NCI-H82 (cell line): ENCODE measurements at regions not wholly inside any gene's neighbourhood (a gene's known extent, or its start where the extent isn't known, plus 50 kb on each side); places are given as distances from the start of the nearest gene placed in this dataset.
A peak's percentile ranks its signal among the peaks of the same experiment; 100 is the strongest.
"Not testable (repeated sequence)": the region's sequence is repeated elsewhere in the genome, so short reads cannot be mapped to it uniquely, and the experiment has no call there.

Experiments used
- DNase-seq: peaks from one replicate; lab custom pipeline; 2025; lab: John Stamatoyannopoulos, UW

DNA sequence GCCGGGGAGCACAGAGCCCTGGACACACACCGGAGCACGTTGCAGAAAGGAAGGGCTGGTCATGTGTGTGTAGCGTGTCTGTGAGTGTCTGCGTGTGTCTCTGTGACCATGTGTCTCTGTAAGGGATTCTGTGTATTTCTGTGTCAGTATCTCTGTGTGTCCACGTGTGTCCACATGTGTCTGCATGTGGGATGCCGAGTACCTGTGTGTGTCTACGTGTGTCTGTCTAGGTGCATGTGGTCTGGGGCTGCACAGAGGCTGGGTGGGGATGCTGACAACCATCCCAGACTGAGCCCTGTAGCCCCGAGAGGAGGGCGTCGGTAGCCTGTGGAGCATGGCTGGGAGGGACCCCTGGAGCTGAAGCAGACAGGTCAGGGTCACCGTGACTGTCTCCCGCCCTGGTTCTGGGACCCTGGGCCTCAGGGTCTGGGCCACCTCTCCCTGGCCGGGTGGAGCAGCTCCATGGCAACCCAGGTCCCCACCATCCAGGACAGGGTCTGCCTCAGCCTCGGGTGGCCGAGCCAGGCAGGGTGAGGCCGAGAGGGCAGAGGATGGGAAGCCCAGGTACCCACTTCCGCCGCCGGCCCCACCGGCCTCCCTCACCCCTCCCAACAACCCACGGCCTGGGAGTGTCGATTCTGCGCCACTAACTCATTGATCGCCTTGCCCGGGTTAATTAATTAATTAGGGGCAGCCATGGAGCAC lies 122.7 kb downstream of the FAM53A start:
- no peak for DNase-seq

DNA sequence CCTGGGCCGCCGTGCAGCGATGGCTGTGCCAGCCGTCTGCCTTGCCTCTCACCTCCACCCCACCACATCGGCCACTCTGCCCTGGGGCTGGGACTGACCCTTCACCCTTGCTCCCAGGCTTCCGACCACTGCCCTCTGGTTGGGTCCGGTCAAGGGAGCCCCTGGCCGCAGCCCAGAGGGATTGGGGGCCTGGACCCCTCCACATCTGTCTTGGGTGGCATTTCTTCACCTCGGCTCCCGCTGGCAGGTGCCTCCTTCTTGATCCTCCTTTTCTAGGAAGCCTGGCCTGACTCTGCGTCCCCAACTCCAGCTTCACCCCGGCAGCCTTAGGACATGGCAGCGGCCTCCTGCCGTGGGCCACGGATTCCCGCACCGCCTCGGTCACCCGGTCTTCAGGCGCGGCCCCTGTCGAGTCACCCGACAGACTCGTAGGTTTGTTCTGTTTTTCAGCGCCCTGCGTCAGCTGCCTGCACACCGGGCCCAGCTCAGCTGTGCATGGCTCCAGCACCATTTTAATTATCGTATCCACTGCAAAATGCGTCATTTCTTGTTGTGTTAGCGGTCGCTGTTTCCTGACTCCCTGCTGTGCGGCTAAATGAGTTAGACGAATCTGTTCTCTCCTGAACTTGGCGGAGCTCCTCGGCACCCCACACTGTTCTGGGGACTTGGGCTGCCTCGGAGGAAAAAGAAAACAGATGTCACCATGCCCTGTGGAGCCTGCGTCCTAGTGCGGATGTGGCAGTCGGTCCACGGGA lies 124.0 kb downstream of the FAM53A start:
- no peak for DNase-seq

DNA sequence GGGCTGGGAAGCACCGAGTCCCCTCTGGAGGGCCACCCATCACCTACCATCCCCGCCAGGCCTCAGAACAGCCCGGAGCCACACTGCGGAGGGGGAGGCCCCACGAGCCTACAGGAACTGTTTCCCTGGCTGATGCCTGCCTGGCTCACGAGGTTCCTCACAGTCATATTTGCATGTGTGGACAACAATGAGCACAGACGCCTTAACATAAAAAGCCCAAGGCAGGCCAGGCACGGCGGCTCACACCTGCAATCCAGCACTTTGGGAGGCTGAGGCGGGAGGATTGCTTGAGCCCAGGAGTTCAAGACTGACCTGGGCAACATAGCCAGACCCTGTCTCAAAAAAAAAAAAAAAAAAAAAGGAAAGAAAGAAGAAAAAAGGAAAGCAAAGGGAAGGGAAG lies 125.9 kb downstream of the FAM53A start:
- DNase-seq: no peak

DNA sequence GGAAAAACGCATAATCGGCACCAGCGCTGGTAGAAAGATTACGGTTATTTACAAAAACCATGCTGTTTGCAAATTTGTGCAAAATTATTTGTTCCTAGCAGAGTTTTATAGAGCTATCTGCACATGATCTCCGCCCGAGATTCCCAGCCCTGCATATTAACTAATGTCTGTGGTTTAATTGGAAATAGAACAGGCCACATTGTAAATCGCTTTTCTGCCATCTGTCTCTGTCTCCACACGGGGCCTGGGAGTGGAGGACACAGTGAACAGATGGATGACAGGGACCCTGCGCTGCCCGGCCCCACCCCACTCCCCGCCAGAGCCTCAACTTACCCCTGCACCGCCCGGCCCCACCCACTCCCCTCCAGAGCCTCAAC lies 126.9 kb downstream of the FAM53A start:
- peak; percentile 73 for DNase-seq

DNA sequence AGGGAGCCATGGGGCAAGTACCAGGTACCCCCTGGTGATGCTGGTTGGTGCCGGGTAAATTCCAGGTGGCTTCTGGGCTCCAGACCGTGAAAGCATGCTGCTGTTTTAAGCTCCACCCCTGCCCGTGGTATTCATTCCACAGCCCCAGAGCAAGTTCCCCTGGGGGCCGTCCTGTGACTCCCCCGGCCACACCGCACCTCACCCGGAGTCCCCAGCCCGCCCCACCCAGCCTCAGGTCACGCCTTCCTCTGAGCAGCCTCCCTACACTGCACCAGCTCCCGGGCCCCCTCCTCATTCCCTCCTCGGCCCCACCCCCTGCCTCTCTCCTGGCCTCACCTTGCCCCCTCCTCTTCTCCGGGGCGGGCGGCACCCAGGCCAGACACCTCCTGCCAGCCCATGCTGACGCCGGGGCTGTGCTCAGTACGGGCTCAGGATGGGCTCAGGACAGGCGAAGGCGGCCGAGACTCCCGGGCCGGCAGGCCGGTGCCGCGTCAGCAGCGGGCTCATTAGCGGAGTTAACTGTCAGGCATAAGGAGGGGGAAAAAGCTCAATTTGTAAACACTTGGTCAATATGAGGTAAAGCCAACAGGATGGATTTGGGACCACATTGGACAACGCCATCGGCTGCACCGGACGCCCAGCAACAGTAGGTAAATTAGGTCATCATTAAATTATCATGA lies 127.4 kb downstream of the FAM53A start:
- DNase-seq: peak; percentile 57

DNA sequence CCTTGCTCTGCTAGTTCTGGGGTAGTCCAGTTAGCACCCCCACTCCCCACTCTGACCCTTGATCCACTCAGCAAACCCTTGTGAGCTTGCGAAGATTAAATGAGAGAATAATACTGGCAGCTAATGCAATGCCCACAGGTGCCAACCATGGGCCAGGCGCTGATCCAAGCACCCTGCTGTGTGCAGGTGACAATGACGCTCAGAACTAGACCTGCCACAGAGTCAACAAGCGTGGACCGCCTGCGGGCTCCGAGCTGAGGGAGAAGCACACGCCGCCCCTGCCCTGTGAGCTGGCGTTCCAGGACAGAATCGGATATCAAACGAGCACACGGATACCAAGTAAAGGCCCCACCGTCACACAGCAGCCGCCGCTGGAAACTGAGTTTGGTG lies 129.2 kb downstream of the FAM53A start:
- DNase-seq: no peak

DNA sequence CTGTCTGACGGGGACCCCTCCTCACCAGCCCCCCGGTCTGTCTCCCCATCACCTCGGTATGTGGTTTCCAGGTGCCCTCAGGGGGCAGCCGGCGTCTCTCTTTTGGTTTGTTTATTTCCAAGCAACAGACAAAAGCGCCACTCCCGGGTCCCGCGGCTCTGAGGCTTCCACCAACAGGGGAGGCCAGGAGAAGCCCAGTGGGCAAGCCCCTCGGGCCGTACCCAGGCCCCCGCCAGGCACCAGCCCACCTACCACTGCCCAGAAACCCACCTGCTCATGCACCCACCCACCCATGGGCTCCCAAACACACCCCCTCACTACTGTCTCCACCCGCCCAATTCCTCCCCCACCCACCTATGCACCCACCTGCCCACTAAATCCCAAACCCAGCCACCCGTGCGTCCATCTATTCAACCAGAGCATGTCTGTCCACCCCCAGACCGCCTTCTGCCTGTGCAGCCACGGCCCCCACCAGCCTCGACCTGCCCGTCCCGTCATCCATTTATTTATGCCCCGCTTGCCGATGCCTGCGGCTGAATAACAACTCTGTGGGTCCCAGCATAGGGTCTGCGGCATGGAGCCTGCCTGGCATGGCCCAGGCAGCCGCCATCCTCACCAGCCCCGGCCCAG lies 129.8 kb downstream of the FAM53A start:
- no peak for DNase-seq

DNA sequence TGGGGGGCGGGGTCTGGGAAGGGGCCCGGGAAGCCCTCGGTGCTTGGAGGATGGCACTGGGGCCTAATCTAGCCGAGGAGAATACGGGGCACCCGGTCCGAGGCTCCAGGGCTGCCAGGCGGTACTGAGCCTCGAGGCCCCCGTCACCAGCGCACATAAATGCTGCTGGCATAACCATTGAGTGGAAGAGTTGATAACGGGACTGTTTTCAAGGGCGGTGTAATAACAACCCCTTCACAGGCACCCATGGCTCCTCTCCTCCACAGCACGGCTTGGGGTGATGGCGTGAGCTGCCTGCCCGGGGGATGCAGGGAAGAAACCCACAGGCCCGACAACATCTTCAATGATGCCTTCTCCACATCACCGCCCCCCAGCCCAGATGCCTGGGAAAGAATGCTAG lies 130.7 kb downstream of the FAM53A start:
- no peak for DNase-seq

DNA sequence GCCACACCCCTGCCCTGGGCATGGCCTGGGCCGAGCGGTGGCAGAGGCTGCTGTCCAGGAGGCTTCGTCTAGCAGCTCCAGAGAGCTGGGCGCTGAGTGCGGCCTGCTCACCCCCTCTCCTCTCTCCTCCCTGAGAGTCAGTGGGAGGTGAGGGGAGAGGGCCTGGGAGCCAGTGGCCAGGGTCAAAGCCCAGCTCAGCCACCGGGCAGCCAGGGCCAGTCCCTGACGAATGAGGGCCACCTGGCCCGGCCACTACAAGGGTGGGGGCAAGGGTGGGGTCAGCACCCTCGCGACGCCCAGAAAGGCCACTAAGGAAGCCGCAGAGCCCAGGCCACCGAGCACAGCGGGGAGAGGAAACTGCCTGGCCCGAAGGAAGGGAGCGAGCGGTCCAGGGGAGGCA lies 131.7 kb downstream of the FAM53A start:
- no peak for DNase-seq

DNA sequence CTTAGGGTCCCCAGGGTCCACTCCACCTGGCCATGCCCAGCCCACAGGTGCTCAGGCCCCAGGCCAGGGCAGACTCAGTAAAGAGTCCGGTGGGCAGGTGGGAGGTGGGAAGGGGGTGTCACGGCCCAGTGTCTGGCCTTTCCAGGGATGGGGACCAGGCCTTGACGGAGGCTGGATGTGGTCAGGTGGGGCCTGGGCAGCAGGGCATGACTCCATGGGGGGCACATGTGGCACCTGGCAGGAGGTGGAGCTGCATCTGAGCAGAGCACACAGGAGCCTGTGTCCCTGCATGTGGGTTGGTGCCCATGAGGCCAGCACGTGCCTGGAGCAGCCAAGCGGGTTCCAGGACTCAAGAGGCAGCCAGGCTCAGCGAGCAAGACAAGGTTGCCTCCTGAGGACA lies 132.9 kb downstream of the FAM53A start:
- no peak for DNase-seq

DNA sequence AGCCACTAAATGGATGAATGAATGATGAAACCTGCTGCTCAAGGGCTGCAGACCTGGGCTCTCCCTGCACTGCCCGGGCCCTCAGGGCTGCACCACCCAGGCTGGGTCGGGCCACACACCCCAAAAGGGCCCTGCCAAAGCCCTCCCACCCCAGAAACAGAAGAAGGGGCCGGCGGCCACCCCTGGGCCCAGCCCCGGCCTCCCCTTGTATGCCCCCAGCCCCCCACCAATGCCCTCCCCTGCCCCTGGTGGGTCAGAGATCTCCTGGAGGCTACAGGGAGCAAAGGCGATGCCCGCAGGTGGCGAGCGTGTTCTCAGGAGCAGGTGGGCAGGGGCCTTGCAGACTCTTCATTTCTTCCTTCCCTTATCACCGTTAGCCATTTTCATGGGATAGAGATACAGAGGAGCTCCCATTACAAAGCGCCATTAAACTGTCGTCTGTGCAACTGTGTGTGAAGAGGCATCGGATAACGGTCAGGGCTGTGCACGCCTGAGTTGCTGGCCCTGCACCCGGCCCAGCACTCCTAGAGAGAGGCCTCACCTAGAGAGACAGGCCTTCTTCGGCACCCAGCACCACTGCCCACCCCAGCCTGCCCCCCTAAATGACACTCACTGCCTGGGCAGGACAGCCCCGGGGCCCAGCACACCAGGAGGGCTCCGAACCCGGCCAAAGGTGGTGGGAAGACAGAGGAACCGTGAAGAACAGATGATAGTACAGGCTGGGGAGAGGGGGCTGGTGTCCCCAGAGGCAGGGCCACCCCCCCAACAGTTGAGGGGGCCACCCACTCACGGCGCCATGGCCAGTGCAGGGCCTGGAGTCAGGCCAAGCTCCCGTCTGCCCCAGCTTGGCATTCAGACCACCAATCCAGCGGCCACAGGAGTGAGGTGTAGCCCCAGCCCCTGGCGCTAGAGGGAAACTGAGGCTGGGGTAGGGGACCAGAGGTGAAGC lies 133.7 kb downstream of the FAM53A start:
- DNase-seq: no peak

DNA sequence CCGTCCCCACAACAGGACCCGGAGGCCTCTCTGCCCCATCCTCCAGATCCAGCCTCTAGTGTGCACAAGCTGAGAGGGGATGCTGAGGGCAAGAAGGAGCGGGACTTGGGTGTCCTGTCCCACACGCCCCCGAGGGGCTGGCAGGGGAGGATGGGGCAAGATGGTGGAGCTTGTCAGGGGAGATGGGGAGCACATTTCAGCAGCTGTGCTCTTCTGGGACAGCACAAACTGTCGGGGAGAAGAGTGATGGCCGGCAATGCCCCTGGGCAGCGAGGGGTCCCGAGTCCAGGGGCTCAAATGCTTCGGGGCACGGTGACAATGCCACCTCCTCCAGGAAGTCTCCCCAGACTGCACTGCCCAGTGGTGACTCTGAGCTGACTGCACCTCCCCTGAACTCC lies 134.5 kb downstream of the FAM53A start:
- no peak for DNase-seq

DNA sequence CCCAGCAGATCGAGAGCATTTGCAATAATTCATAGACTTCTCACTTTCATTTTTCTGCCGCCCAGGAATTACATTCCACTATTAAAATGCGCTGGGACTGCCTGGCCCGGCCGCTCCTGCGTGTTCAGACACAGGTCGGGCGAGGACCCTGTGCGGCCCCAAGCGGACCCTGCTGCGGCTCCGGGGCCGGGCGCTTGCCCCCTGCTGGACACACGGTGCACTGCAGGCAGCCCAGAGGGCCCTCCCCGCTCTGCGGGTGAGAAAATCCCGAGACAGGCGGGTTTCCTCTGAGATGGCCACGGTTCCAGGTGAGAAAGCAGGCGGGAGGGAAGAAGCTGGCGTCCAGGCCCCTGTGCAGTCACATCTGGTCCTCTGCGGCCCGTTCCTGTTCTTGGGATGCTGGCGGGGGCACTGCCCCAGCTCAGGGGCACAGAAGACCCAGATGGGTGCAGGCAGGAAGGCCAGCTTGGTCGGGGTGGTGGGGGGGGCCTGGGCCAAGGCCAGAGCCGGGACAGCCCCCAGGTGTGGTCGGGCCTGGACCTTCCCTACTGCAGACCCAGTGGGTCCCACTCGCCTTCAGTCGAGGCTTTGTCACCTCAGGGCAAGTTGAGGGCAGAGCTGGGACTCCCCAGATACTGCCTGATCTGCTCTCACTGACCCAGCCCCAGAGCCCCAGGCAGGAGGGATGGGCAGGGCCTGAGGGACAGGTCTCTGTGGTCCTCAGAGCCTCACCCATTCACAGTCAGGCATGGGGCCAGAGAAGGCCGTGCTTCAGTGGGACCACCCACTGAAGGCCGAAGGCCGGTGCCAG lies 135.1 kb downstream of the FAM53A start:
- DNase-seq: peak; percentile 61

DNA sequence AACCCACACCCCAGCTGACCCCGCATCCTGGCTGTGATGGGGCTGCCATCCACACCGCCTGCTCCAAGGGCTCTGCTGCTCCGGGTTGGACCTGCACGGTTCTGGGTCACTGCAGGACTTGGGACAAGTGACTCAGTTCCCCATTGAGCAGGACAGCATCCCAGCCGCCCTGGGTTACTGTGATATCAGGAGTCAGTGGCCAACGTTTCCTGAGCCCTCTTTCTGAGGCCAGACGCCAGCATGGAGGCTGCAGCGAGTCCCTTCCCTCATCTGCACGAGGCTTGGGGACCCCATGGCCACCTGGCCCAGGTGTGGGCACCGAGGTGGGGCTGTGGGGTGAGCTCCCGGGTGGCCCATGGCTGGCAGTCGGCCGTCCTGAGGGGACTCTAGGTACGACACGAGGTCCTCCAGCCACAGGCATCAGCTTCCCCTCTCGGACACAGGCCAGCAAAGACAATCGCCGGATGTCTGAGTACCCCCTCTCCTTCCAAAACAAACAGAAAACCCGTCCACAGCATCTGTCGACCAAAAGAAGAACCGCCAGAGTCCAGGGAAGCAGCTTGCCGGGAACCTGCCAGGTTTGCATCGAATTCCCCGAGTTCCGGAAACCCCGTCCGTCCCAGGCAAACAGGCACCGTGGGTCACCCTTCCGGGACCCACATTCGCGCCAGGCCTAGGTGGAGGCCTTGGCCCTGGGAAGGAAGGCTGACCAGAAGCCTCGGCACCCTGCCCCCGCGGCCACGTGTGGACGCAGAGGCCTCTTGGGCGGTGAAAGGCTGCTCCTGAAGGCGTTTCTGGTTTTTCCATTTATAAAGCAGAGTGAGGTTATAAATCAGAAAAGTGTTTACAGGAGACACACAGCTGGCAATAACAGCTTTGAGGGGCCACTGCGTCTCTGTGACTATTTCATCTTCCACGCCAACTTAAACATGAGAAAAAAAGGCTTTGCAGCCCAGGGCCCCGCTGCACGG lies 136.0 kb downstream of the FAM53A start:
- no peak for DNase-seq

DNA sequence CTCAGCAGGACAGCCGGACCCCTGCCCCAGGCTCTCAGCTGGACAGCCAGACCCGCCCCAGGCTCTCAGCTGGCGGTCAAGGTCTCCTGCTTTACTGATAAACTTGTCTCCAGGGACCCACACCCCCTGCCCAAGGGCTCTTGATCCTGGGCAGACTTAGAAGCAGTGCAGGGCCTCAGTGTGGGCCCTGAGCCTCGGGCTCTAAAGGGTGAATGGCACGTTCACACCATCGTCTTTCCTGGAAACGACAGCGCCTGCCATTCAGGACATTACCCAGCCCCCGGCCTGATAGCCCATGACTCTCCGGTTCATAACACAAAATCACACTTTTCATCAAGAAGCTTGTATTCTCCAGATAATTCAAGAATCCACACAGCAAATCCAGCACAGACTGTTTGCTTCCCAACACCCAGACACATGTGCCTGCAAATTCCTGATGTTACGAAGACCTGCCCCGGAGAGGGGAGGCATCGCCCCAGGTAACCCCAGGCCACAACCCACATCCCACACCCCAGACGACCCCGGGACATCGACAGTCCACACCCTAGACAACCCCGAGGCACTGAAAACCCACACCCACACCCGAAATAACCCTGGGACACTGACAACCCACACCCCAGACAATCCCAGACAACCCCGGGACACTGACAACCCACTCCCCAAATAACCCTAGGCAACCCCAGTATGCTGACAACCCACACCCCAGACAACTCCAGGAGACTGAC lies 136.8 kb downstream of the FAM53A start:
- no peak for DNase-seq

DNA sequence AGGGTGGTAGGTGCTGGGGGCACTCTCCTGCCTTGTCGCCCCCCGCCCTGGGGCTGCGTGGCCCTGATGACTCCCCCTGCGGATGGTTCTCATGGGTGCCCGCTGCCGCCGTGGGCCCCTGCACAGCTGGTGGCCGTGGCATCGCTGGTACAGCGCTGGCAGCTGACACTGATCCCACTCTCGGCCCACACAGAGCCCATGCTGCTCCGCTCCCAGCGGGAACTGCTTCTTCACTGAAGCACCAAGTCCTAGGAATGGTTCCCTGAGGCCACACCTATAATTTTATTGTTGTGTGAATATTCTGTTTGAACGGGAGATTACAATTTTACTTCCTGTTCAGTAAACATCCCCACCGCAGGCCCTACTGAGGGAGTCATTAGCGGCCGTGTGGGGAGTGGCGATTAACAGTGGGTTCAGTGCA lies 138.6 kb upstream of the NKX1-1 start:
- no peak for DNase-seq

DNA sequence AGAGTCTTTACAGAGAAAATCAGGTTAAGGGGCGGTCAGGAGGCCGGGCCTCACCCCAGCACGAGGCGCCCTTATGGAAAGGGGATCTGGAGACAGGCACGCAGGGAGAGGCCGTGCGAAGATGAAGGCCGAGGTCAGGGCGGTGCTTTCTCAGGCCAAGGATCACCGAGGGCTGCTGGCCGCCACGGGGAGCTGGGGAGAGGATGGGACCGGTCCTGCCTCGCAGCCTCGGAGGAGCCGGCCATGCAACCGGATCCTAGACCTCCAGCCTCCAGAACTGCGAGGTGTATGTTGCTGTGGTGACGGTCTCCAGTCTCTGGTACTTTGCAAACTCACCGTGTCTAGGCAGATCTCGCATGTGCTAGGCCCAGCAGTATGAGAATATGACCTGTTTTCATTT lies 138.2 kb upstream of the NKX1-1 start:
- not testable (repeated sequence) for DNase-seq

DNA sequence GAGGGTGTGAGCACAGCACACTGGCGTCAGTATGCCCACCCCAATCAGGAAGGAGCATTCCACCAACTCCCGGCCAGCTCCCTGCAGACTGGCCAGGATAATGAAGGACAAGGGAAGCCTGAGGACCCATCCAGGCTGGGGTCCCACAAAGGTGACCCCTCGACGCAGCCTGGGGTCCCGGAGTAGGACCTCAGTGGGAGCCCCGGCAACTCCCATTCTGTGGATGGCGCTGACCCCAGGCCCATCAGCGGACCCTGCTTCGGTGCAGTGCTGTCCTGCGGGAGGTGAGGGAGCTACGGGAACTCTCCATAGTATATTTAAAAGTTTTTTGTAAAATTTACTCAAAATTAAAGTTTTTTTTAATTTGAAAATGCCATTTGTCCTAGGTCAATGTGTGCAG lies 137.7 kb upstream of the NKX1-1 start:
- DNase-seq: no peak

DNA sequence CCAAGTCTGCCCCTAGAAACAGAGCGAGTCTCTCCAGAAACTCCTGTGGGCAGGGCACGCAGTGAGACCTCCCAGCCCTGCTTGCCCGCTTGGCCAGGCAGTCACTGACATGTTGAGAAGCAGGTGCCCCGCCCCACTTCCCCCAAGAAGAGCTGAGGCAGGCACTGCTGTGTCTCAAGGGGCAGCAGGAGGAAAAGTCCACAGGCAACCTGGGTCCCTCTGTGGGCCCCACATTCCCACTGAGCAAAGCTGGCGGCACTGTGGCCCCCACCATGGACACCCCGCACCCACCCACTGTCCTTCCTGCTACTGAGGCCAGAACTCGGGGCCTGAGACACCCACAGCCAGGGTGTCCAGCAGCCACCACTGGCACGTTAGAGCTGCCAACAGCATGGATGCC lies 137.3 kb upstream of the NKX1-1 start:
- no peak for DNase-seq
